NT2/D1 (cell line): ENCODE measurements at regions not wholly inside any gene's neighbourhood (a gene's known extent, or its start where the extent isn't known, plus 50 kb on each side); places are given as distances from the start of the nearest gene placed in this dataset.

Experiments
- YY1 ChIP-seq: IDR thresholded peaks from 2 replicates; pipeline ENCODE4 v1.6.1; 2011; ENCODE audit not compliant: insufficient read length, insufficient read depth
- ZNF274 ChIP-seq: IDR thresholded peaks from 2 replicates; pipeline ENCODE4 v1.6.1; 2011; ENCODE audit warnings: mild to moderate bottlenecking, low read depth, low read length

DNA sequence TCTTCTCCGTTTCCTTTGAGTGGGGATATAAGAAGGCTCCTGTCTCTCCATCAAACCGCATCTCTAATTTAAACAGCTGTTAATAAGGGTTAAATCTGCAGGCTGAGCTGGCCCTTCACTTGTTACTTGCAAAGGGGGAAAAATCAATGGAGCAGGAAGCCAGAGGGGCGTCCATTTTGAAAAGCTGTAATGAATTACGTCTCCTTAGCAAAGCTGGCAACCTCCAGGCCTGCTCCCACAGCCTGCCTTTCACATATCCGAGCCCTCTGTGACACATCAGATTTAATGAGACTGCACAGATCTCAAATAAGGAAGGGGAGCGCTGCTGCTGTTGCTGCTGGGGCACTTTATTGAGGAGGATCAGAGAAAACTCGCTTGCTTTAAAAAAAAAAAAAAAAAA is 320.8 kb downstream of the BLID start:
- no peak for TF ChIP-seq YY1
- no peak for TF ChIP-seq ZNF274
